Superior temporal gyrus (tissue), 1 donor: ENCODE measurements at regions not wholly inside any gene's neighbourhood (a gene's known extent, or its start where the extent isn't known, plus 50 kb on each side); places are given as distances from the start of the nearest gene placed in this dataset.
"Not testable (repeated sequence)": the region's sequence is repeated elsewhere in the genome, so short reads cannot be mapped to it uniquely, and the experiment has no call there.

Source experiments
- DNase-seq: peaks from one replicate; pipeline ENCODE4 v3.0.0-alpha.2; 2016; ENCODE audit errors: extremely low spot score

GRCh38 chr10:31123946-31124345 lies 92.3 kb upstream of the ZNF438 start:
- DNase-seq = no peak

DNA sequence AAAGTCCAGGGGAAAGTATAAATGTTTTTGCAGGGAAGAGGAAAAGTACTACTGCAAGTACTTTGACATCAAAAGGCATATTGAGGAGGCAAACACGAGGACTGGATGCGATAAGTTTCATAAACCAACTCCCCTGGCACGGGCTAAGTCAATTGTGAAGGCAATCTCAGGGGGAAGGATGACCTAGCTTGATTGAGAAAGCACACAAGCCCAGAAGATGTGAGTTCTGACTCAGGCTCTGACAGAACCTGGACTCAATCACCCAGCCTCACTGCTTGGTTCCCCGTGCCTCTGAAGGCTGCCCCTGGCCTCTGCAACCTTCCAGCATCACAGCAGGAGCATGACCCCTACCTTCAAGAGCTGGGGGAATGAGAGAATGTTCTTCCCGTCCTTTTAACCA lies 93.2 kb upstream of the ZNF438 start:
- no peak for DNase-seq

GRCh38 chr10:31125789-31126188 lies 94.1 kb upstream of the ZNF438 start:
- peak; percentile 6 for DNase-seq

GRCh38 chr10:31126593-31126992 lies 94.9 kb upstream of the ZNF438 start:
- DNase-seq = no peak

- DNase-seq = no peak
Observed at GRCh38 chr10:31128536-31128935, 96.9 kb upstream of the ZNF438 start.

DNA sequence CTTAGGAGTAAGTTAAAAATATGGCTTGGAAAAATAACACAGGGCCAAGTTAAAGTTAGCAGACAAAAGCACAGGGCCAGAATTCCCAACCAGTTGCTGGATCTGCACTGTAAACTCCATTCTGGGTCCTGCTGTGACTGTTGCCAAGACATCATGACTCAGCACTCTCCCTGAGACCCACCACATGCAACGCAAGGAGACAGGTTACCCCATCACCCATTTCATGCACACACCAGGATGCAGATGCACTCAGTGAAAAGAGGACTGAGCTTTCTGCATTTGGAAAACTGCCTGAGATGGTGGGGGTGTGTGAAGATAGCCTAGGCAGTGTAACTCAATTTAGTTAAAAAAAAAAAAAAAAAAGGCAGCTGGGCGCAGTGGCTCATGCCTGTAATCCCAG lies 97.6 kb upstream of the ZNF438 start:
- no peak for DNase-seq

GRCh38 chr10:31129880-31130405 lies 98.3 kb upstream of the ZNF438 start:
- DNase-seq = no peak

- peak; percentile 13 for DNase-seq
Observed at GRCh38 chr10:31130406-31130805, 98.7 kb upstream of the ZNF438 start.

GRCh38 chr10:31131251-31131650 lies 99.6 kb upstream of the ZNF438 start:
- no peak for DNase-seq

- DNase-seq = no peak
Observed at GRCh38 chr10:31132681-31133244, 101.1 kb upstream of the ZNF438 start.

DNA sequence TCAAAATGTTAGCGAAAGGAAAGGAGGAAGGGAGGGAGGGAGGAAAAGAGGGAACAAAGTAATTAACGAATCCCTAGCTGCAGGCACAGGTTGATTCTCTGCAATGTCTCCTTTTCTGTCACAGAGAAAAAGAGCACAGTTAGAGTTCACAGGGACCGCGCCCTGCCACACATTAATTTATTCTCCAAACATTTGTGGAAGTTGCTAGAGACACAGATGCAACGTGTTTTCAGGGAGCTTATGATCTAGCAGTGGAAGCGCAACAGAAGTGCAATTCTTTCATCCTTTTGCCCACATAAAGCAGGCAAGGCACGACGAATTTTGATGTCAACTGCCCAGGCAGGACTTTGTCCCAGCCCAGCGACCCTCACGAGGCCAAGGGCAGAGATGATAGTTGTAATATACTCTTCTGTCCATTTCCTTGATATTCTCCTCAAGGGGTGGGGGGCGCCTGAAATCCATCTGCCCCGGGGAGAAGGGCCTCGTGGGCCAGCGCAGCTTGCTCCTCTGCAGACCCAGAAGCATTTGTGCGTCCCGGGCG lies 101.7 kb upstream of the ZNF438 start:
- peak; percentile 54 for DNase-seq

DNA sequence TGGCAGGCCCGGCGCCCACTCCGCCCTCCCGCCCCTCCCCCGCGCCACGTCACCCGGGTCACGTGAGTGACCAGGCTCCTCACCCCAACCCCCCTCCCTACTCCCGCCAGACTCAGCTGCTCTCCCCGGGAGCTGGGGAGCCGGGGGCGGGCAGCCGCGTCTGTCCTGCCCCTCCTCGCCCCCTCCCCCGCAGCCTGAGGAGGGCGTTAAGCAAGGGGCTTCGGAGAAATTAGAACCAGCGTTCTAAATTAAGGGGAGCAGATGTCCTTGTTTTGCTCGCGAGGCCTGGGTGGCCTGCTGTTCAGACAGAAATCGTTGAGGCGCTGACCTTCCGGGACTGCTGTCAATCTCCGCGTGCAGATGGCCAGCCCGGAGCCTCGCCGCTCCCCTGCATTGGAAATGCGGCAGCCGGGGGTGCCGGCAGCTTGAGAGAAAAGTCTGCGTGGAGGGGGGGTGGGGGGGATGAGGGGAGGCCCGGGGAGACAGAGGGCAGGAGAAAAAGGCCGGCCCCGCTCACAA lies 102.2 kb upstream of the ZNF438 start:
- peak; percentile 74 for DNase-seq

DNA sequence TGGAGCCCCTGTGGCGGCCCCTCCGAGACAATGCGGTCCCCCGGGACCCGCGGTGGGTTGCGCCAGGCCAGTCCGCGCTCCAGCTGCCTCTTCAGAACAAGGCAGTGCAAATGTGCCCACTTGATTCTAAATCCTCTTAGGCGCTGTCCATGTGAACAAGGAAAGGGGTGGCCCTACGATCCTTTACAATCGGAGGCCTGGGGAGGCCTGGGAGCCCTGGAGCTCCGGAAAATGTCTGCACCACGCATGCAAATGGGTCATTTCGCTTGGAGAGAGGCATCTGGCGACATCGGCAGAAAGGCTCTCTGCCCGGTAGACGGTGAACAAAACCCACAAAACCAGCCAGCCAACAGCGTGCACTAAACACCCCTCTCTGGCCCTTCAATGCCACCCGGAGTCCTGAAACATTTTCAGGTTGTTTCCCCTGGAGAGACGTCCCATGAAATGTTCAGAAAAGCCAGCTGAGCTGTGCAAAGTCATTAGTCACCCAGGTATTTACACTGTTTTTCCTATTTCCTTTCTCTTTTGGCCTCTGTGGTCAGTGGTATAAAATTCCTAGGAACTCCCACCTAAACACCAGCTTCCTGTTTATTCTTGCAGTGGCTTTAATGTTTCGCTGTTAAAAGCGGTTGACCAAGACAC lies 102.8 kb upstream of the ZNF438 start:
- DNase-seq = peak; percentile 68

DNA sequence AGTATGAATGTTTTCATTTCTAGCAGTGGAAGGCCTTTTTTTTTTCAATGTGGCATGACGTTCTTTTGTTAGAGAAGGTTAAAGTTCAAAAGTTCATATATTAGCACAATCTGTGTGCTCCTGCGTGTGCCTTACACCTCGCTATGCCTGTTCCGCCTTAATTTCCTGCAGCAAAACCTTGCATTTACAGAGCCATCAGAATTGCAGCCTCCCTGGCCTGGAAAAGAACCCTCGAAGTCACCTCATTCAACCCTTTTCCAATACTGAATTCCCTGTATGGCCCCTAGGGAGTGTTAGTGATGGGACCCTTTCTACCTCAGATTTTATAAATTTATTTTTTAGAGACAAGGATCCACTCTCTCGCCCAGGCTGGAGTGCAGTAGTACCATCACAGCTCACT lies 103.5 kb upstream of the ZNF438 start:
- peak; percentile 7 for DNase-seq

DNA sequence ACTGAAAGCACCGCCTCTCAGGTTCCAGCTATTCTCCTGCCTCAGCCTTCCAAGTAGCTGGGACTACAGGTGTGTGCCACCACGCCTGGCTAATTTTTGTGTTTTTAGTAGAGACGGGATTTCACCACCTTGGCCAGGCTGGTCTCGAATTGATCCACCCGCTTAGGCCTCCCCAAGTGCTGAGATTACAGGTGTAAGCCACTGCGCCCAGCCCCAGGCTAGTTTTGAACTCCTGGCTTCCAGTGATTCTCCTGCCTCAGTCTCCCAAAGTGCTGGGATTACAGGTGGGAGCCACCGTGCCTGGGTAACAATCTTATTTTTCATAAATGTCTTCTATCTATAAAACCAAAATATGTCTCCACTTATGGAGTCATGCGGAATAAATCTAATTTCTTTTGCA lies 104.1 kb upstream of the ZNF438 start:
- DNase-seq = not testable (repeated sequence)

DNA sequence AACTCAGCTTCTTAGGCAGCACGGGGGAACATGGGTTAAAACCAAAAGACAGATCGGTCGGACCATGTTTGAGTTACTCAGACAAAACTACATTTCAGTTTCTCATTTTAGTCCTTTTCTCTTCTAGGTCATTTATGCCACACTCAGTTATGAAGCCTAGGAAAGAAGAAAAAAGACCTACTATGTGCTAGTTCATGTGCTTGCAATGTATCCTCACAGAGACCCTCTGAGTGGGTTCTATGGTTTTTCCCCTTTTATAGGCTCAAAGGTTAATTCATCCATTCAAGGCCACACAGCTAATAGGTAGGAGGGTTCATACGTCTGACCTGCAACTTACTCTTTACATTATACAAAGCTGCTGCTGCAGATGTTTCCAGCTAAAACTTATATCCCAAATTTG lies 104.7 kb upstream of the ZNF438 start:
- DNase-seq = no peak

GRCh38 chr10:31136930-31137885 lies 105.5 kb upstream of the ZNF438 start:
- peak; percentile 7 for DNase-seq

DNA sequence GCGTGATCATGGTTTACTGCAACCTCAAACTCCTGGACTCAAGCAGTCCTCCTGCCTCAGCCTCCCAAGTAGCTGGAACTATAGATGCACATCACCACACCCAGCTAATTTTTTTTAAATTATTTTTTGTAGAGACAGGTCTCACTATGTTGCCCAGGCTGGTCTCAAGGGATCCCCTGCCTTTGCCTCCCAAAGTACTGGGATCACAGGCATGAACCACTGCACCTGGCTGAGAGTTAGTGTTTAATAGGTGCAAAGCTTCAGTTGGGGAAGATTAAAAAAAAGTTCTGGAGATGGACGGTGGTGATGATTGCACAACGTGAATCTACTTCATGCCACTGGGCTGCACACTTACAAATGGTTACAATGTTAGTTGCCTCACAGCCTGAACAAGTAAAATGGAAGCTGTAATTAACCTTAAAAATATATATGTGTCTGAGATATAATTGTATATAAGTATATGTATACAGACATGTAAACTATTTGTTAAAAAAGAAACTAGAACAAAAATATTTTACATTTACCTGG lies 106.4 kb upstream of the ZNF438 start:
- DNase-seq = no peak

- DNase-seq = no peak
Observed at GRCh38 chr10:31139497-31139896, 107.8 kb upstream of the ZNF438 start.

DNA sequence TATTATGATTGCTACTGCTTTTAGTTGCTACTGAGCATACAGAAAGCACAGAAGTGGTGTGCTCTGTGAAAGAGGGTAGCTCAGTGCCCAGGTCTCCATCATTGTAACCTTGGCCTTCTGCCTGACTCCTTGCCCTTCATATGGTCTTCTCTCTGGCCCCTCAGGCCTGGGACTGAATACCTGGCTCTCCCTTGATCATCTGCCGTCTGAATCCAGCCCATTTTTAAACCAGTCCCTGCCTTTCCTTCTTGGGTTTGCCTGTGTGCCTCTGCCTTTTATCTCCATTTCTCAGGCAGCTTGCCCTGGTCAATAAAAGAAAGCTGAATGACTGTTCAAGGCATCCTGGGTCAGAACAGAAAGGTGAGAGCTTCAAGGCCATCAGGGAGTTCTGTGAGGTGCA lies 109.1 kb upstream of the ZNF438 start:
- no peak for DNase-seq

DNA sequence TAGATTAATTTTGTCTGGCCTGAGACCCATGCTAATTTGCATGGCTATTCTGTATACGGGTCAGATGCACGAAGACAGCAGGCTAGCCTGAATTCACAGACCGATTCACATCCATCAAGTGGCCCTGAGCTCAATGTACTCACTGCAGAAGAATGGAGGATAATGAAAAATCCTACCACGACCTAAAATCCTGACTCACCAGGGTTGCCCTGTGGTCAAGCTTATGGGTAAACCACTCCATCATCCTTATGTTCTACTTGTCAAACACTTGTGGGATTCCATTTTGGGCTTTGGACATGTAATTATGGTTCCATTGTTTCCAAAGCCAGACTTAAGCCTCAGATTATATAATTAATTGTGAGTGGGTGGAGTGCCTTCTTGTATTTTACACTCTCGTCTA lies 110.4 kb upstream of the ZNF438 start:
- no peak for DNase-seq
